Peyer's patch (tissue), 4 donors: ENCODE measurements at regions not wholly inside any gene's neighbourhood (a gene's known extent, or its start where the extent isn't known, plus 50 kb on each side); places are given as distances from the start of the nearest gene placed in this dataset.

ENCODE experiments used
- DNase-seq, 3 donors: peaks; one replicate each; pipeline ENCODE4 v3.0.0-alpha.2; 2017 to 2019
- H3K27ac ChIP-seq, 4 donors: fragments of 200-600 bp; sonication (generic); one replicate each; pipeline ENCODE4 v1.5.1; 2016 to 2019
- H3K27me3 ChIP-seq, 2 donors: fragments of 200-600 bp; sonication (generic); one replicate each; pipeline ENCODE4 v1.5.1; 2019
- H3K36me3 ChIP-seq, 3 donors: fragments of 200-600 bp; sonication (generic); one replicate each; pipeline ENCODE4 v1.5.1; 2016 to 2019
- H3K4me1 ChIP-seq, 4 donors: fragments of 200-600 bp; sonication (generic); one replicate each; pipeline ENCODE4 v1.5.1; 2016 to 2019
- H3K4me3 ChIP-seq, 4 donors: fragments of 200-600 bp; sonication (generic); 1 replicate in 3 of 4; 2 replicates in 1 of 4; pipeline ENCODE4 v1.5.1; 2016 to 2019; ENCODE audit warnings: mild to moderate bottlenecking in 1 of 4
- H3K9me3 ChIP-seq, 4 donors: fragments of 200-600 bp; sonication (generic); one replicate each; pipeline ENCODE4 v1.5.1; 2016 to 2019; ENCODE audit warnings: mild to moderate bottlenecking in 1 of 4
- CTCF ChIP-seq, 6 experiments: fragments of 450-650 bp in 4 of 6; fragments of 200-600 bp in 2 of 6; sonication (generic) in 1 of 6; IDR thresholded peaks; one replicate each; pipeline ENCODE4 v1.5.1; 2017 to 2019; ENCODE audit warnings: antibody characterized with exemption in 6 of 6, mild to moderate bottlenecking in 3 of 6, moderate library complexity in 1 of 6
- POLR2A ChIP-seq, 2 donors: fragments of 450-650 bp; IDR thresholded peaks; one replicate each; pipeline ENCODE4 v1.5.1; 2017; ENCODE audit warnings: antibody characterized with exemption in 2 of 2, mild to moderate bottlenecking in 2 of 2, moderate library complexity in 2 of 2

GRCh38 chr1:98340511-98340910 lies 321.0 kb upstream of the SNX7 start:
- Histone ChIP-seq H3K27ac (no peak overlapping the region), H3K36me3 (no peaks in the 10 kb centered on the region), H3K4me1 (no peaks in the 10 kb centered on the region), H3K9me3 (no peaks in the 10 kb centered on the region), H3K27me3 (no peaks in the 10 kb centered on the region), H3K4me3 (no peak overlapping the region)
- DNase-seq: no peak
- TF ChIP-seq CTCF (IDR thresholded peaks at IDR 0.05): no peak
- TF ChIP-seq POLR2A (IDR thresholded peaks at IDR 0.05): no peak

GRCh38 chr1:98336472-98337083 lies 324.9 kb upstream of the SNX7 start:
- Histone ChIP-seq H3K27me3 (no peaks in the 10 kb centered on the region), H3K27ac (no peak overlapping the region), H3K4me1 (no peaks in the 10 kb centered on the region), H3K4me3 (peak overlapping the region in 2 of 4 donors; percentile 33 to 45), H3K36me3 (no peaks in the 10 kb centered on the region), H3K9me3 (no peaks in the 10 kb centered on the region)
- TF ChIP-seq CTCF (IDR thresholded peaks at IDR 0.05): no peak
- TF ChIP-seq POLR2A (IDR thresholded peaks at IDR 0.05): no peak
- no peak for DNase-seq

GRCh38 chr1:98333936-98334335 lies 327.6 kb upstream of the SNX7 start:
- no peak for DNase-seq
- Histone ChIP-seq H3K27ac (no peak overlapping the region), H3K27me3 (no peaks in the 10 kb centered on the region), H3K4me1 (no peaks in the 10 kb centered on the region), H3K36me3 (no peaks in the 10 kb centered on the region), H3K9me3 (no peaks in the 10 kb centered on the region), H3K4me3 (no peak overlapping the region)
- no peak for TF ChIP-seq POLR2A (IDR thresholded peaks at IDR 0.05)
- no peak for TF ChIP-seq CTCF (IDR thresholded peaks at IDR 0.05)

- Histone ChIP-seq H3K9me3 (no peaks in the 10 kb centered on the region), H3K27me3 (no peaks in the 10 kb centered on the region), H3K36me3 (no peaks in the 10 kb centered on the region), H3K4me3 (no peak overlapping the region), H3K4me1 (no peaks in the 10 kb centered on the region), H3K27ac (no peak overlapping the region)
- TF ChIP-seq CTCF (IDR thresholded peaks at IDR 0.05): no peak
- DNase-seq: no peak
Observed at GRCh38 chr1:98333406-98333805, 328.1 kb upstream of the SNX7 start.

GRCh38 chr1:98331718-98332311 lies 329.7 kb upstream of the SNX7 start:
- H3K36me3 ChIP-seq: no peaks in the 10 kb centered on the region
- H3K4me1 ChIP-seq: no peaks in the 10 kb centered on the region
- TF ChIP-seq CTCF (IDR thresholded peaks at IDR 0.05): no peak
- TF ChIP-seq POLR2A (IDR thresholded peaks at IDR 0.05): no peak
- H3K4me3 ChIP-seq: no peak overlapping the region
- H3K27ac ChIP-seq: no peak overlapping the region
- no peaks in the 10 kb centered on the region for H3K27me3 ChIP-seq
- DNase-seq: no peak
- H3K9me3 ChIP-seq: no peaks in the 10 kb centered on the region
